ENCODE measurements at regions not wholly inside any gene's neighbourhood (a gene's known extent, or its start where the extent isn't known, plus 50 kb on each side); places are given as distances from the start of the nearest gene placed in this dataset.

DNA sequence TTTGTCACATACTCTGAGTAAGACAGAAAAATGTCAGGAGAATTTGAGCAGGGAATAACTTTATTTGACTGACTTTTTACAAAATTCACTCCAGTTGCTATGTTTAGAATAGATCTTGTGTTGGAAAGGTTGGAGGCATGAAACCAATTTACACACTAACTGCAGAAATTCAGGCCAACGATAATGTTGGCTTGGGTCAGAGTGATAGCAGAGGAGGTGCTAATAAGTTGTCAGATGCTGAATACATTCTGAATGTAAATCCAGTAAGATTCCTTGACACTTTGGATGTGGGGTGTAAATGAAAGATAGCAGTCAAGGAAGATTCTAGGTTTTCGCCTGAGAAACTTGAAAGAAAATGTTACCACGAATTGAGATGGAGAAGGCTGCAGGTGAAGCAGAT lies 502.5 kb upstream of the GHITM start:
- DNase-seq, result no peak
- H3K27me3 Mint-ChIP-seq, result no peaks in the 10 kb centered on the region
- intact Hi-C loops (cut with micrococcal nuclease), result no loop called here
- no peak overlapping the region for H3K4me3 Mint-ChIP-seq
- H3K4me1 Mint-ChIP-seq, result no peaks in the 10 kb centered on the region
- no peaks in the 10 kb centered on the region for H3K9me3 Mint-ChIP-seq
- H3K36me3 Mint-ChIP-seq (ENCODE audit: low read depth), result no peaks in the 10 kb centered on the region
- H3K27ac Mint-ChIP-seq, result no peak overlapping the region

DNA sequence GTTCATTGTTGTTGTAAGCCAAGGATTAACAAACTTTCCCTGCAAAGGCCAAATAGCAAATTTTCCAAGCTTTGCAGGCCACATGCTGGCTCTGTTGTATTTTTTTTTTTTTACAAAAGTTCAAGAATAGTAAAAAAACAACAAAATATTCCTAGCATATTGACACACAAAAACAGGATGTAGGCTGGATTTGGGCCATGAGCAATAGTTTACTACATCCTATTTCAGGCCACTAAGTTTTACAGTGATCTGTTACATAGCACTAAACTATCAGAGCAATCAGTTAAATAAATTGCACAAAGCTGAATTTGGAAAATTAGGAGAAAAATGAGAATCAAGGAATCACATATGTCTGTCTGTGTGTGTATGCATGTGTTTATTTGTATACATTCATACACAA lies 491.8 kb upstream of the GHITM start:
- Mint-ChIP-seq H3K4me3 (no peak overlapping the region), H3K4me1 (no peaks in the 10 kb centered on the region), H3K9me3 (peaks cover 3% of the 10 kb centered on the region), H3K27ac (no peak overlapping the region), H3K27me3 (no peaks in the 10 kb centered on the region), H3K36me3 (ENCODE audit: low read depth) (no peaks in the 10 kb centered on the region)
- DNase-seq, result no peak
- intact Hi-C loops (cut with micrococcal nuclease), result no loop called here

DNA sequence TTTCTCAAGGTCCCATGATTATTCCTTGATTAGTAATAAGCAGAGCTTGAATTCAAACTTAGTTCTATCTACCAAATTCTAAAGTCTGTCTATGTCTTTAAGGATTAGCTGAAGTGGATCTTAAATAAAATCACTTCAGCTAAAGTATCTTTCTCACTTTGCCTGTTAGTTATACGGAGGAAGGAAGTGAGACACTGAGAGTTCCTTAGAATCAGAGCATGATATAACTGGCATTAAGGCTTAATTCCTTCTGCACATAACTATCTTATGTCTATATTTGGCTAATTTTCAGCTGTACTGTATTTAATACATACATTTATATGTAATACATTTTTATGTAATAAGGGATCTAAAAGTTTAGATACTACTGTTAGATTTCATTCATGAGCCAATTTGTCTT lies 491.1 kb upstream of the GHITM start:
- Mint-ChIP-seq H3K4me1 (no peaks in the 10 kb centered on the region), H3K9me3 (peaks cover 3% of the 10 kb centered on the region), H3K27me3 (no peaks in the 10 kb centered on the region), H3K4me3 (no peak overlapping the region), H3K27ac (no peak overlapping the region), H3K36me3 (ENCODE audit: low read depth) (no peaks in the 10 kb centered on the region)
- intact Hi-C loops (cut with micrococcal nuclease), result no loop called here
- DNase-seq, result no peak

DNA sequence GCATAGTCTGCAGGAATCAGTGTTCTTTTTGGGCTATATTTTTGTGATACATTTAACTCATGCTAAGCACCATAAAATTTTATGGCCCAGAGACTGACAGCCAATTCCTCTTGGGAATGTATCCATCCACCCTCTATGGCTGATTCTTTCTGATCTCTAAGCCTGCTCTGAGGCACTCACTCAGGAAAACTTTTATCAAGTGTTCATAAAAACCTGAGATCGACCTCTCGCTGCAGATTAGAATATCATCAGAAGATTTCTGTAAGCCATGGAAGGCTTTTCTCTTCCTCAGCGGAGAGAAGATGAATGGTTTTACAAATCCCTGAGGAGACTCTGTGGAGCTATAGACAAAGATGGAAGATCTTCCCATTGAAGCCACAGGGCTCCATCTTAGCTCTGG lies 489.8 kb upstream of the GHITM start:
- no peak overlapping the region for H3K4me3 Mint-ChIP-seq
- H3K4me1 Mint-ChIP-seq, result no peaks in the 10 kb centered on the region
- intact Hi-C loops (cut with micrococcal nuclease), result no loop called here
- no peaks in the 10 kb centered on the region for H3K27me3 Mint-ChIP-seq
- no peaks in the 10 kb centered on the region for H3K36me3 Mint-ChIP-seq (ENCODE audit: low read depth)
- H3K9me3 Mint-ChIP-seq, result peaks cover 3% of the 10 kb centered on the region
- DNase-seq, result no peak
- no peak overlapping the region for H3K27ac Mint-ChIP-seq

DNA sequence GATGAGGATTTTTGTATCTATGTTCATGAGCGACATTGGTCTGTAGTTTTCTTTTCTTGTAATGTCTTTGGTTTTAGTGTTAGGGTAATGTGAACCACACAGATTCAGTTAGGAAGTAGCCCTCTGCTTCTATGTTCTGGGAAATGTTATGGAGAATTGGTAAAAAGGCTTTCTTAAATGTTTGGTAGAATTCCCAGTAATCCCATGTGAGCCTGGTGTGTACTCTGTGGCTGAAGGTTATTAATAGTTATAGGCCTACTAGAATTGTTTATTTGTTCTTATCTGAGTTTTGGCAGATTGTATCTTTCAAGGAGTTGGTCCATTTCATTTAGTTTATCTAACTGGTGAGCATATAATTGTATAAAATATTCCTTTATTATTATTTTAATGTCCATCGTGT lies 484.6 kb upstream of the GHITM start:
- Mint-ChIP-seq H3K9me3 (no peaks in the 10 kb centered on the region), H3K27me3 (no peaks in the 10 kb centered on the region), H3K4me1 (no peaks in the 10 kb centered on the region), H3K4me3 (no peak overlapping the region), H3K36me3 (ENCODE audit: low read depth) (no peaks in the 10 kb centered on the region), H3K27ac (no peak overlapping the region)
- DNase-seq, result no peak
- intact Hi-C loops (cut with micrococcal nuclease), result no loop called here

DNA sequence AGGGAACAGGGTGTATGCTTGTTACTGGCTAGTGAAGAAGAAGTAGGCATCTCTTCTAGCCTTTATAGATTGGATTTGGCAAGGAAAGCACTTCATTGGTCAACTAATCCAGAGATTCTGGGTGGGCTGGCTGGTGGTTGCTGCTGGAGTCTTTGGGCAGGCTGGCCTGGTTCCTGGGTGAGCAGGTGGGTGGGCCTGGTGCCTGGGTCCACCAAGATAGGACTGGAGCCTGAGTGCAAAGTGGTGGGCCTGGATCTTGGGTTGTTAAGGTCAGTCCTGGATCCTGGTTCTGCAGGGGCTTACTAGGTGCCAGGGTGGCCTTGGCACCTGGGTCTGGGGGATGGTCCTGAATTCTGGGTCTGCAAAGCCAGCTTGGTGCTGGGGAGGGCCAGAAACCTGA lies 482.4 kb upstream of the GHITM start:
- H3K9me3 Mint-ChIP-seq, result no peaks in the 10 kb centered on the region

DNA sequence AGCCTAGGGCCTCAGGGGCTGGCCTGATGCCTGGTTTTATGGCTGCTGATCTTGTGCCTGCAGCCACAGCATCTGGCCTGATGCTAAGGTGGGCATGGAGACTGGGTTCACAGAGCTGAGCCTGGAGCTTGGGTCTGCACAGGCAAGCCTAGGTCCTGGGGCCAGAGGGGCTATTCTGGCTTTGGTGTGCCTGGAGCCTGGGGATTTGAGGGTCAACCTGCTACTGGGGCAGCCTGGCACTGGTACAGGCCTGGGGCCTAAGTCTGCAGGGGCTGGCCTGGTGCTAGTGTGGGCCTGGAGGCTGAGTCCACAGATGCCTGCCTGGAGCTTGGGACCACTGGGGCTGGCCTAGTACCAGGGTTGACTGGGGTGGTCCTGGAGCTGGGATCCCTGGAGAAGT lies 481.8 kb upstream of the GHITM start:
- Mint-ChIP-seq H3K9me3 (no peaks in the 10 kb centered on the region), H3K36me3 (ENCODE audit: low read depth) (no peaks in the 10 kb centered on the region), H3K27me3 (no peaks in the 10 kb centered on the region), H3K4me3 (no peak overlapping the region), H3K27ac (no peak overlapping the region), H3K4me1 (no peaks in the 10 kb centered on the region)
- intact Hi-C loops (cut with micrococcal nuclease), result no loop called here
- DNase-seq, result no peak

More for the DNA sequence above, 482.4 kb upstream of the GHITM start:
- intact Hi-C loops (cut with micrococcal nuclease), result no loop called here
- H3K4me3 Mint-ChIP-seq, result no peak overlapping the region
- H3K27ac Mint-ChIP-seq, result no peak overlapping the region
- no peaks in the 10 kb centered on the region for H3K36me3 Mint-ChIP-seq (ENCODE audit: low read depth)
- no peak for DNase-seq
- H3K4me1 Mint-ChIP-seq, result no peaks in the 10 kb centered on the region
- H3K27me3 Mint-ChIP-seq, result no peaks in the 10 kb centered on the region

DNA sequence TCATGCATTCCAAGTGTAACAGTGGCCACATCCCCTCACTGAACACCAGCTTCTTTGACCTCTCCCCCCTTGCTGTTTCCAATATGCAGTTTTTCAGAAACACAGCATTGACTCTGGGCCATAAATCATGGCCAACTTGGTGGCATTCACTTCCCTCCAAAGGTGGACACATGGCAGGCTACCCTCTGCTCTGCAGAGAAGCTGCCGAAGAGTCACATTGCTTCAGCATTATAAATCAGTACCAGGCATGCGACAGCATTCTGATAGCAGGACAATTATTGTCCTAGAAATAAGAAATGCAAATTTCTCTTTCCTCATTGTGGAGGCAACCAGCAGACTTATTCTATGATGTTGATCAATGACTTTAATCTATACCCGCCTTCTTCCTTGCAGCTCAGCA lies 475.4 kb upstream of the GHITM start:
- Mint-ChIP-seq H3K27me3 (no peaks in the 10 kb centered on the region), H3K4me3 (no peak overlapping the region), H3K4me1 (no peaks in the 10 kb centered on the region), H3K36me3 (ENCODE audit: low read depth) (no peaks in the 10 kb centered on the region), H3K9me3 (no peaks in the 10 kb centered on the region), H3K27ac (no peak overlapping the region)
- DNase-seq, result no peak
- intact Hi-C loops (cut with micrococcal nuclease), result no loop called here

DNA sequence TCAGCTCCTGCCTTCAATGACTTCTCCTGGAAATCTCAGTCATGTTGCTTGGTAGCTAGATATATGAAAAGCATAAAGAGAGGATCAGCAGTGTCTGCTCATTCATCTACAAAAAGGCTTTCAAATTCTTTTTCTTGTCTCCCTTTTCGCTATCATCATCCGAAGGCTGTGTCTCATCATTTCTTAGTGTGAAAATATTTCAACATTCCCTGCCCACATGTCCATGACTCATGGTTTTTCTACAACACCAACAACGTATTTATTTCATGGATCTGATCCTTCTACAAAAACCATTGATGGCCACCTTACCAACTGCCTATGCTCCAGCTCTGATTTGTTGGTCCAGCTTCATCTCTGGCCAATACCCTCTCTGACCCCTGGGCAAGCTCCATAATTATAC lies 472.5 kb upstream of the GHITM start:
- Mint-ChIP-seq H3K4me3 (no peak overlapping the region), H3K9me3 (peaks cover 6% of the 10 kb centered on the region), H3K4me1 (no peaks in the 10 kb centered on the region), H3K27ac (no peak overlapping the region), H3K36me3 (ENCODE audit: low read depth) (no peaks in the 10 kb centered on the region), H3K27me3 (no peaks in the 10 kb centered on the region)
- intact Hi-C loops (cut with micrococcal nuclease), result no loop called here
- no peak for DNase-seq

DNA sequence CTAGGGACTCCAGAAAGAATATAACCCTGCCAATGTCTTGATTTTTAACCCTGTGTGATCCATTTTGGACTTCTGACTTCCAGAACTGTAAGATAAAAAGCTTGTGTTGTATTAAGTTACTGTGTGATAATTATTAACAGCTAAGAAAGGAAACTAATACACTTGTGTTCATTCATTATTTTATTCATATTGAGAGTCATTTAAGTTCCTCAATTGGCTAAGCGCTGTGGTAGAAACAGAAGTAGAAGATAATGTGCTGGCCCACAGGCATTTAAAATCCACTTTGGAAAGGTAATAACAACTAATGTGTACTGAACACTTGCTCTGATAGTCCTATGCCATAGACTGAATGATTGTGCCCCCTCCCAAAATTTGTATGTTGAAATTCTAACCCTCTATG lies 471.7 kb upstream of the GHITM start:
- no peaks in the 10 kb centered on the region for H3K36me3 Mint-ChIP-seq (ENCODE audit: low read depth)
- no peak overlapping the region for H3K27ac Mint-ChIP-seq
- H3K27me3 Mint-ChIP-seq, result no peaks in the 10 kb centered on the region
- no peak overlapping the region for H3K4me3 Mint-ChIP-seq
- intact Hi-C loops (cut with micrococcal nuclease), result no loop called here
- peaks cover 6% of the 10 kb centered on the region for H3K9me3 Mint-ChIP-seq
- no peak for DNase-seq
- no peaks in the 10 kb centered on the region for H3K4me1 Mint-ChIP-seq

DNA sequence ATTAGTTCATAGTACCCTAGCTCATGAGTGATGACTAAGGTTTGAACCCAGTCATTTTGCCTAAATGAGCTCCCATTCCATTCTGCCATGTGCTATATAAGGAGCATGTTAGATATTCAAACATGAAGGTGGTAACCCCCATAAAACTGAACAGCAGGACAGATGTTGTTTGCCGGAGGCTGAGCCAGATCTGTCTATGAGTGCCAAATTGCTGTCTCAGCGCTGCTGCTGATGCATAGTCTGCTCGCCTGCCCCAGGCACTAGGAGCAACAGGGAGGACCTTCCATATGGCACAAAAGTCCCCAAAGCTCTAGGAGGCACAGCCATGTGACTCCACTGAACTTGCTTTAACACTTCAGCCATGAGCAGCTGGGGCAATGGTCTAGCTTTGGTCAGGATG lies 466.0 kb upstream of the GHITM start:
- no peaks in the 10 kb centered on the region for H3K27me3 Mint-ChIP-seq
- DNase-seq, result no peak
- intact Hi-C loops (cut with micrococcal nuclease), result no loop called here
- H3K36me3 Mint-ChIP-seq (ENCODE audit: low read depth), result no peaks in the 10 kb centered on the region
- H3K4me3 Mint-ChIP-seq, result no peak overlapping the region
- peaks cover 6% of the 10 kb centered on the region for H3K9me3 Mint-ChIP-seq
- H3K27ac Mint-ChIP-seq, result no peak overlapping the region
- no peaks in the 10 kb centered on the region for H3K4me1 Mint-ChIP-seq

DNA sequence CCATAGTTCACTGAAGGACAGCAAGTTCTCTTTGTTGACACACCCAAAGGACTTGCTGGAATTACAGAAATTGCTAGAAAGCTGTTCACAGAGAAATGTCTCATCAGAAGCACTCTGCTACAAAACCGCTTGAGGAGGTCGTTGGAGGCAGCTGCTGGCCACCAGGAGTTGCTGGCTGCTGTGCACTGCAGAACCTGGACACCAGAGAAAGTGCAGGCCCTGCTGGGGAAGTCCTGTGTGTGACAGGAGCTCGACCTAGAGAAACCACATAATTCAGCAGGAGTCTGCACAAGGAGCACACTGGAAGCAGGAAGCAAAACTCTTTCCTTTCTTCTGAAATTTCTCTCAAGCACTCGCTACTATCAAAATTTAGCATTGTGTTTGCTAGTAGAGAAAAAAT lies 461.5 kb upstream of the GHITM start:
- Mint-ChIP-seq H3K4me3 (no peak overlapping the region), H3K4me1 (peaks cover 15% of the 10 kb centered on the region), H3K9me3 (no peaks in the 10 kb centered on the region), H3K36me3 (ENCODE audit: low read depth) (no peaks in the 10 kb centered on the region), H3K27ac (no peak overlapping the region), H3K27me3 (no peaks in the 10 kb centered on the region)
- intact Hi-C loops (cut with micrococcal nuclease), result no loop called here
- no peak for DNase-seq

DNA sequence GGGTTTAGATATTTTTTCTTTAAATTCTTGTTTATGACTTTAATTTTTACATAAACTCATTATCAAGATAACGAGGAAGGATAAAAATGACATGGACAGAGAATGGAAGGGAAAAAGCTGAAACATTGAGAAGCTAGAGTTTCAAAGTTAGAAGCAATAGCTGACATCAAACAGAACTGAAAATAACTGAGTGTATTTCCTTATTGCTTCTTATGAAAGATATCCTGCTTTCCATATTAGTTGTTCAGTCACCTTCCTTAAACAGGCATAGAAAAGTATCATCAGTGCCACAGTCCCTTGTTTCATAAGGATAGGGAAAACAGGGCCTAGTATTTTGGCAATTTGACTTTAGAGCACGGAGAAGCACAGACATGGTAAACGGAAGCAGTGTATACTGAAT lies 460.5 kb upstream of the GHITM start:
- H3K36me3 Mint-ChIP-seq (ENCODE audit: low read depth), result no peaks in the 10 kb centered on the region
- H3K27me3 Mint-ChIP-seq, result no peaks in the 10 kb centered on the region
- intact Hi-C loops (cut with micrococcal nuclease), result no loop called here
- H3K4me3 Mint-ChIP-seq, result no peak overlapping the region
- peaks cover 15% of the 10 kb centered on the region for H3K4me1 Mint-ChIP-seq
- no peak for DNase-seq
- no peak overlapping the region for H3K27ac Mint-ChIP-seq
- H3K9me3 Mint-ChIP-seq, result no peaks in the 10 kb centered on the region

DNA sequence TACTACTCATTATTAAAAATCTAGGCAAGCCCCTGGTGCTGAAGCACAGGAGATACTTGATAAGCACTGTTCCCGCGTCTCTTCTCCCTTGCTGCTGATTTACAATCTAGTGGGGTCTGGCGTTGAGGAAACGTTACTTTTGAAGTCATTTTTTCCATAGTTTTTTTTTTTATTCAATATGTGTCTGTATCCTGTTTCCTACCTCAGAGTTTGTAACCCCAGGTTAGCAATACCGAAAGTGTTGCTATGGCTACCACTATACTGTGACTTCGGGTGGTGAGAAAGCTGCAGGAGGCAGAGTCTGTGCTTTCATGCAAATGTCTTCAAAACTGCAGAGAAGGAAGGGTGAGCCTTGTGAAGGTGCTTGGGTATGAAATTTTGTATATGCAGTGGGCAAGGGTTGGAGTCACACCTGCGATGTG lies 458.8 kb upstream of the GHITM start:
- no peak overlapping the region for H3K4me3 Mint-ChIP-seq
- H3K27ac Mint-ChIP-seq, result peak overlapping the region; percentile 57

DNA sequence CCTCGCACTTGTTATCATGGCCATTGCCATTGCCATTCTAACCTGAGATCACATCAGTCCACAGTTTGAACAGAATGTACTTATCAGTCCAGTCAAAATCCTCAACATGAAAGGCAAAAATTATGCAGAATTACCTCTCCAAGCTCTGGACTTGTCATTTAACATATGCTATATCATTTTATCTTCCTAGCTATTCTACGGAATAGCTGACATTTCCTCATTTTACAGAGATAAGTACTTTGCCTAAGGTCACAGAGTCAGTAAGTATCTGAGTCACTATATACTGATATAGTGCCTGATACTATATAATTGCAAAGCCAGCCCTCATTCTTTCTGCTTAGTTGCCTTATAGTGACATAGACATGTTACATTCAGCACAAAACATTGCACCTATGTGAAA lies 456.9 kb upstream of the GHITM start:
- H3K36me3 Mint-ChIP-seq (ENCODE audit: low read depth), result no peaks in the 10 kb centered on the region
- no peak for DNase-seq
- no peak overlapping the region for H3K27ac Mint-ChIP-seq
- no peak overlapping the region for H3K4me3 Mint-ChIP-seq
- peaks cover 2% of the 10 kb centered on the region for H3K27me3 Mint-ChIP-seq
- intact Hi-C loops (cut with micrococcal nuclease), result loop anchor here (10.0 kb wide), 1 partner anchor 78 kb away; no protein-coding TSS in a partner anchor
- H3K9me3 Mint-ChIP-seq, result no peaks in the 10 kb centered on the region
- H3K4me1 Mint-ChIP-seq, result peaks cover 15% of the 10 kb centered on the region

More for the DNA sequence above, 458.8 kb upstream of the GHITM start:
- no peaks in the 10 kb centered on the region for H3K9me3 Mint-ChIP-seq
- H3K4me1 Mint-ChIP-seq, result peaks cover 15% of the 10 kb centered on the region
- H3K36me3 Mint-ChIP-seq (ENCODE audit: low read depth), result no peaks in the 10 kb centered on the region
- intact Hi-C loops (cut with micrococcal nuclease), result loop anchor here (10.0 kb wide), 1 partner anchor 76 kb away; no protein-coding TSS in a partner anchor
- DNase-seq, result peak; percentile 83
- peaks cover 2% of the 10 kb centered on the region for H3K27me3 Mint-ChIP-seq

Measured in activated CD4-positive, alpha-beta T cell treated with anti-CD3 and anti-CD28 coated beads, Interleukin-2, amount 10 ng/mL, durations not matched to agents 24 days and 14 days (primary cell).